Kidney (tissue), 13 donors: ENCODE measurements at regions not wholly inside any gene's neighbourhood (a gene's known extent, or its start where the extent isn't known, plus 50 kb on each side); places are given as distances from the start of the nearest gene placed in this dataset.

Source experiments
- DNase-seq, 5 donors: peaks; one replicate each; pipeline ENCODE4 v3.0.0-alpha.2; 2013 to 2020
- FAIRE-seq: peaks from 2 replicates; lab custom pipeline; 2012; peaks lifted over from hg19 to GRCh38; lab: Jason Lieb, UNC
- H3K27ac ChIP-seq, 2 donors: one replicate each; pipeline ENCODE4 v1.7.0; 2013; ENCODE audit warnings: low read depth in 2 of 2, low read length in 2 of 2, inconsistent platforms in 1 of 2
- H3K27me3 ChIP-seq: one replicate; pipeline ENCODE4 v1.7.1; 2013; ENCODE audit warnings: low read length, inconsistent platforms; ENCODE audit not compliant: control insufficient read depth, insufficient read depth
- H3K36me3 ChIP-seq, 3 donors: one replicate each; pipeline versions ENCODE4 v1.7.0 to v1.7.1; 2013; ENCODE audit warnings: low read length in 3 of 3, control low read depth in 1 of 3, inconsistent platforms in 1 of 3; ENCODE audit not compliant: insufficient read depth in 3 of 3, control insufficient read depth in 2 of 3
- H3K4me1 ChIP-seq, 3 donors: one replicate each; pipeline versions ENCODE4 v1.7.0 to v1.7.1; 2013; ENCODE audit warnings: low read length in 3 of 3, inconsistent platforms in 1 of 3, low read depth in 1 of 3; ENCODE audit not compliant: control insufficient read depth in 2 of 3, insufficient read depth in 2 of 3
- H3K4me3 ChIP-seq, 3 donors: one replicate each; pipeline versions ENCODE4 v1.7.0 to v1.8.1; 2013; ENCODE audit warnings: low read length in 3 of 3, control low read depth in 1 of 3, inconsistent platforms in 1 of 3
- H3K9ac ChIP-seq, 3 donors: one replicate each; pipeline versions ENCODE4 v1.7.0 to v1.7.1; 2013; ENCODE audit warnings: low read length in 3 of 3, control low read depth in 1 of 3, inconsistent platforms in 1 of 3
- H3K9me3 ChIP-seq, 3 donors: one replicate each; pipeline versions ENCODE4 v1.7.0 to v1.7.1; 2013; ENCODE audit warnings: low read length in 3 of 3, control low read depth in 1 of 3, inconsistent platforms in 1 of 3; ENCODE audit not compliant: control insufficient read depth in 2 of 3, insufficient read depth in 1 of 3
- intact Hi-C: fragments of 100-400 bp; cut with DNase I; formaldehyde crosslinking; loops from one replicate; pipeline ENCODE4 v1.11.1; 2022
- TF ChIP-seq, protein P1 (sequence below): IDR thresholded peaks from 3 replicates; pipeline ENCODE4 v1.5.1; 2012; ENCODE audit warnings: mild to moderate bottlenecking, moderate library complexity, borderline replicate concordance; ENCODE audit not compliant: insufficient read depth; ENCODE audit errors: extremely low read depth
- donor health status: control.
- donor health status: control.
- donor health status: control.
- donor health status: control.
- donor health status: control.
- donor health status: DM: yes; HTN: yes; CAD: no.
- donor health status: Normal renal cell carcinoma (clear cell type).

- TF ChIP-seq, protein P1, sequence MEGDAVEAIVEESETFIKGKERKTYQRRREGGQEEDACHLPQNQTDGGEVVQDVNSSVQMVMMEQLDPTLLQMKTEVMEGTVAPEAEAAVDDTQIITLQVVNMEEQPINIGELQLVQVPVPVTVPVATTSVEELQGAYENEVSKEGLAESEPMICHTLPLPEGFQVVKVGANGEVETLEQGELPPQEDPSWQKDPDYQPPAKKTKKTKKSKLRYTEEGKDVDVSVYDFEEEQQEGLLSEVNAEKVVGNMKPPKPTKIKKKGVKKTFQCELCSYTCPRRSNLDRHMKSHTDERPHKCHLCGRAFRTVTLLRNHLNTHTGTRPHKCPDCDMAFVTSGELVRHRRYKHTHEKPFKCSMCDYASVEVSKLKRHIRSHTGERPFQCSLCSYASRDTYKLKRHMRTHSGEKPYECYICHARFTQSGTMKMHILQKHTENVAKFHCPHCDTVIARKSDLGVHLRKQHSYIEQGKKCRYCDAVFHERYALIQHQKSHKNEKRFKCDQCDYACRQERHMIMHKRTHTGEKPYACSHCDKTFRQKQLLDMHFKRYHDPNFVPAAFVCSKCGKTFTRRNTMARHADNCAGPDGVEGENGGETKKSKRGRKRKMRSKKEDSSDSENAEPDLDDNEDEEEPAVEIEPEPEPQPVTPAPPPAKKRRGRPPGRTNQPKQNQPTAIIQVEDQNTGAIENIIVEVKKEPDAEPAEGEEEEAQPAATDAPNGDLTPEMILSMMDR = no peak
- FAIRE-seq = no peak
- Histone ChIP-seq H3K4me3 (no peak overlapping the region), H3K36me3 (no peaks in the 10 kb centered on the region), H3K27ac (no peak overlapping the region), H3K4me1 (no peaks in the 10 kb centered on the region), H3K9ac (no peak overlapping the region), H3K27me3 (no peaks in the 10 kb centered on the region), H3K9me3 (no peaks in the 10 kb centered on the region)
- DNase-seq = no peak
- intact Hi-C loops = no loop called here
Measured at GRCh38 chr6:132954222-132954621, 139.9 kb downstream of the RPS12 start.

- no peaks in the 10 kb centered on the region for H3K36me3 ChIP-seq
- no peak for DNase-seq
- no peak for FAIRE-seq
- H3K9me3 ChIP-seq = no peaks in the 10 kb centered on the region
- H3K4me1 ChIP-seq = no peaks in the 10 kb centered on the region
- TF ChIP-seq, protein P1 = no peak
- no peaks in the 10 kb centered on the region for H3K27me3 ChIP-seq
- intact Hi-C loops = no loop called here
- H3K9ac ChIP-seq = no peak overlapping the region
- H3K4me3 ChIP-seq = no peak overlapping the region
- H3K27ac ChIP-seq = no peak overlapping the region
Measured at GRCh38 chr6:132954936-132955335, 140.6 kb downstream of the RPS12 start.

DNA sequence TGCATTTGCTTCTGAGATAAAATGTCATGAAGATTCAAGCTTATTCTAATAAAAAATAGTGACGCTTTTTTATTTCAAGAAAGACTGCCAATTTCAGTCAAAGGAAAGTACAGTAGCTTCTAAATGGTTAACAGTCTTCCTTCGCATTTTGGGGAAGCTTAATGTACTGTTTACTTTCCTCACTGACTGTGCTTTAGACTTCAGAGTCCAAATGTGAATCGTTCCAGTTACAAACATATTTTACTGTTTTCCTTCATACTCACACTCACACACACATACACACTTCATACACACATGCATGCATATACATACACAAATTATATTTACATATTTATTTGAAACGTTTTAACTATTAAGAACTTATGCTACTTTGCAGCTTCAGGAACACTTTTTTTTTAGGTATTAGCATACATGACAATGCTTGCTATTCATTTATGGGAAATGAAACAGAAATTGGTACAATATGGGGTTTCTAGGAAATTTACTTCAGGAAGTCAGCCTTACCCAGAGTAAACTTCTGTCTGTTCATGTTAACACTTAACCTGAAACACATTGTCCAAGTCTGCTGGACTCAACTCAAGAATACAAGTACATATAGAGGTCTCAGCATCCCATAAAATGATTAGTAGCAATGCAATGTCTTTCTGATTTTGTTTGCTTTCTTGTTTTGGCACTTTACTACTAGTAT is 145.4 kb downstream of the RPS12 start:
- intact Hi-C loops = no loop called here

More for the DNA sequence above, 145.4 kb downstream of the RPS12 start:
- DNase-seq (no peak), FAIRE-seq (no peak)
- no peak overlapping the region for H3K27ac ChIP-seq
- no peaks in the 10 kb centered on the region for H3K36me3 ChIP-seq
- no peaks in the 10 kb centered on the region for H3K27me3 ChIP-seq
- H3K4me3 ChIP-seq = no peak overlapping the region
- no peaks in the 10 kb centered on the region for H3K9me3 ChIP-seq
- H3K9ac ChIP-seq = no peak overlapping the region
- TF ChIP-seq, protein P1 = no peak
- no peaks in the 10 kb centered on the region for H3K4me1 ChIP-seq
